GM23338 (cell line): ENCODE measurements at regions not wholly inside any gene's neighbourhood (a gene's known extent, or its start where the extent isn't known, plus 50 kb on each side); places are given as distances from the start of the nearest gene placed in this dataset.

Experiments used
- ATAC-seq: fragments of 200-7000 bp; cut with Tn5 transposase; 3 replicates; pipeline ENCODE4 v1.9.1; 2020
- DNase-seq: peaks from one replicate; pipeline ENCODE4 v3.0.0-alpha.2; 2015; ENCODE audit warnings: low spot score
- H2AFZ ChIP-seq: fragments of 200-600 bp; sonication (generic); 2 replicates; pipeline ENCODE4 v1.8.0; 2016; ENCODE audit warnings: antibody characterized with exemption, mild to moderate bottlenecking, moderate library complexity
- H3F3A ChIP-seq: fragments of 200-600 bp; sonication (generic); replicated peaks from 2 replicates; pipeline ENCODE4 v1.8.0; 2017; ENCODE audit warnings: antibody characterized with exemption, mixed run types, low read depth
- H3K27ac ChIP-seq: fragments of 200-600 bp; sonication (generic); 2 replicates; pipeline ENCODE4 v1.6.1; 2016; ENCODE audit warnings: low read depth
- H3K27me3 ChIP-seq: fragments of 200-600 bp; sonication (generic); 2 replicates; pipeline ENCODE4 v1.8.0; 2016; ENCODE audit warnings: mild to moderate bottlenecking, mixed run types, moderate library complexity; ENCODE audit not compliant: insufficient read depth
- H3K36me3 ChIP-seq: fragments of 200-600 bp; sonication (generic); 2 replicates; pipeline ENCODE4 v1.8.0; 2016; ENCODE audit warnings: mild to moderate bottlenecking; ENCODE audit not compliant: insufficient read depth
- H3K4me1 ChIP-seq: fragments of 200-600 bp; sonication (generic); 2 replicates; pipeline ENCODE4 v1.8.0; 2016; ENCODE audit warnings: mild to moderate bottlenecking, moderate library complexity; ENCODE audit not compliant: insufficient read depth
- H3K4me2 ChIP-seq: fragments of 200-600 bp; sonication (generic); 2 replicates; pipeline ENCODE4 v1.7.1; 2017; ENCODE audit warnings: mixed run types
- H3K4me3 ChIP-seq: fragments of 200-600 bp; sonication (generic); 2 replicates; pipeline ENCODE4 v1.6.1; 2016; ENCODE audit warnings: mixed run types
- H3K79me2 ChIP-seq: fragments of 200-600 bp; sonication (generic); replicated peaks from 2 replicates; pipeline ENCODE4 v1.8.0; 2017; ENCODE audit warnings: mild to moderate bottlenecking; ENCODE audit not compliant: insufficient read depth
- H3K9me2 ChIP-seq: fragments of 200-600 bp; sonication (generic); 2 replicates; pipeline ENCODE4 v1.8.0; 2017; ENCODE audit not compliant: insufficient read depth
- H4K20me1 ChIP-seq: fragments of 200-600 bp; sonication (generic); replicated peaks from 2 replicates; pipeline ENCODE4 v1.8.0; 2017; ENCODE audit warnings: mild to moderate bottlenecking; ENCODE audit not compliant: insufficient read depth
- H3K27ac Mint-ChIP-seq: 2 replicates; pipeline ENCODE4 v1.8.0; 2020; ENCODE audit warnings: inconsistent platforms, mild to moderate bottlenecking, moderate library complexity, mixed read lengths
- H3K27me3 Mint-ChIP-seq: 3 replicates; pipeline ENCODE4 v1.8.0; 2022; ENCODE audit warnings: low read depth, mild to moderate bottlenecking, moderate library complexity, mixed read lengths, inconsistent platforms; ENCODE audit not compliant: insufficient read depth, poor library complexity
- H3K36me3 Mint-ChIP-seq: 3 replicates; pipeline ENCODE4 v1.8.0; 2021; ENCODE audit warnings: low read depth, mild to moderate bottlenecking, inconsistent platforms, moderate library complexity, mixed read lengths
- H3K4me1 Mint-ChIP-seq: 3 replicates; pipeline ENCODE4 v1.8.0; 2020; ENCODE audit warnings: mild to moderate bottlenecking, inconsistent platforms, mixed read lengths
- H3K4me3 Mint-ChIP-seq: 3 replicates; pipeline ENCODE4 v1.8.0; 2021; ENCODE audit warnings: moderate library complexity, mild to moderate bottlenecking, inconsistent platforms, mixed read lengths
- H3K9me3 Mint-ChIP-seq: 3 replicates; pipeline ENCODE4 v1.8.0; 2020; ENCODE audit warnings: moderate library complexity, mild to moderate bottlenecking, inconsistent platforms, mixed read lengths
- CREB1 ChIP-seq: fragments of 250-450 bp; sonication (Bioruptor Pico); IDR thresholded peaks from 2 replicates; pipeline ENCODE4 v1.5.0; 2020; ENCODE audit warnings: low read depth, mild to moderate bottlenecking, moderate library complexity
- ETS1 ChIP-seq: IDR thresholded peaks from 2 replicates; pipeline ENCODE4 v1.6.1; 2016; ENCODE audit warnings: antibody characterized with exemption
- EZH2 ChIP-seq: fragments of 200-600 bp; sonication (generic); IDR thresholded peaks from one replicate; pipeline ENCODE4 v1.8.0; 2017; ENCODE audit warnings: antibody characterized with exemption, mild to moderate bottlenecking, low read depth; ENCODE audit not compliant: unreplicated experiment
- EZH2phosphoT487 ChIP-seq: fragments of 200-600 bp; sonication (generic); IDR thresholded peaks from one replicate; pipeline ENCODE4 v1.8.1; 2018; ENCODE audit warnings: antibody characterized with exemption; ENCODE audit not compliant: unreplicated experiment
- JUNB ChIP-seq: IDR thresholded peaks from one replicate; pipeline ENCODE4 v1.6.1; 2016; ENCODE audit warnings: antibody characterized with exemption; ENCODE audit not compliant: unreplicated experiment
- NANOG ChIP-seq: IDR thresholded peaks from 2 replicates; pipeline ENCODE4 v1.6.1; 2016; ENCODE audit warnings: antibody characterized with exemption, borderline replicate concordance
- POLR2AphosphoS5 ChIP-seq: IDR thresholded peaks from 2 replicates; pipeline ENCODE4 v1.6.1; 2016; ENCODE audit warnings: antibody characterized with exemption, low read depth
- STAT1 ChIP-seq: IDR thresholded peaks from one replicate; pipeline ENCODE4 v1.6.1; 2016; ENCODE audit warnings: antibody characterized with exemption; ENCODE audit not compliant: unreplicated experiment
- ZNF114 ChIP-seq: fragments of 250-450 bp; sonication (Bioruptor Pico); IDR thresholded peaks from 2 replicates; pipeline ENCODE4 v1.5.0; 2020; ENCODE audit warnings: mild to moderate bottlenecking, moderate library complexity
- ZNF331 ChIP-seq: fragments of 250-450 bp; sonication (Bioruptor Pico); IDR thresholded peaks from 2 replicates; pipeline ENCODE4 v1.5.0; 2020; ENCODE audit warnings: low read depth, mild to moderate bottlenecking, moderate library complexity
- ZNF462 ChIP-seq: fragments of 250-450 bp; sonication (Bioruptor Pico); IDR thresholded peaks from 2 replicates; pipeline ENCODE4 v1.5.0; 2020; ENCODE audit warnings: mild to moderate bottlenecking, moderate library complexity
- TF ChIP-seq, protein P1 (sequence below): IDR thresholded peaks from one replicate; pipeline ENCODE4 v1.6.1; 2018; ENCODE audit warnings: antibody characterized with exemption; ENCODE audit not compliant: unreplicated experiment
- TF ChIP-seq, protein P2 (sequence below), 2 experiments: fragments of 200-600 bp in 1 of 2; sonication (generic) in 1 of 2; conservative IDR thresholded peaks; 2 replicates each; pipeline versions ENCODE4 v1.5.1 to v1.6.1; 2016 to 2017; ENCODE audit warnings: antibody characterized with exemption in 2 of 2, low read depth in 2 of 2, mild to moderate bottlenecking in 2 of 2, moderate library complexity in 1 of 2

DNA sequence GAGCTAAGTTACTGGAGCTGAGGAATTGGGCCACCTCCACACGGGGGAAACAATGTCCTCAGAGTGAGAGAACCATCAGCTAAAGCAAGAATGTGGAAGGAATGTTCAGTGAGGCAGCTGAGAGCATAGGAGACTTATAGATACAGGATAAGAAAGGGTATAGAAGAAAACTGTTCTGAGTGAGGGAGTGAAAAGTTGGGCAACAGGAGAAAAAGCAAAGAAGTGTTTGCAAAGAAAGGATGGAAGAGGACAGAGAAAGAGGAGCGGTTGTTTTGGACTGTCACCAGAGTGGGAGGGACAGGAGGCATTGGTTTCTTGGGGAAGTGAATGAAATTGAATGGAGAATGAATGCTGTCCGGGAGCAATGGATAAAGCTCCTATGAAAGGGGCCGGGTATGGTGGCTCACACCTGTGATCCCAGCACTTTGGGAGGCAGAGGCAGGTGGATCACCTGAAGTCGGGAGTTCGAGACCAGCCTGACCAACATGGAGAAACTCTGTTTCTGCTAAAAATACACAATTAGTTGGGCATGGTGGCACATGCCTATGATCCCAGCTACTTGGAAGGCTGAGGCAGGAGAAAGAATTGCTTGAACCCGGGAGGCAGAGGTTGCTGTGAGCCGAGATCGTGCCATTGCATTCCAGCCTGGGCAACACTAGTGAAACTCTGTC, 296.5 kb downstream of the ADGB start:
- H3K27ac Mint-ChIP-seq: no peak overlapping the region
- H3K27me3 Mint-ChIP-seq: peaks cover 2% of the 10 kb centered on the region
- ATAC-seq (no peak), DNase-seq (no peak)
- Histone ChIP-seq H3K4me2 (no peak overlapping the region), H3K4me3 (no peak overlapping the region), H2AFZ (no peak overlapping the region), H3K4me1 (no peaks in the 10 kb centered on the region), H3K27ac (no peak overlapping the region), H3K79me2 (no peaks in the 10 kb centered on the region), H3K36me3 (no peaks in the 10 kb centered on the region), H3F3A (no peaks in the 10 kb centered on the region), H3K9me2 (peaks cover 14% of the 10 kb centered on the region; the same call in 1 of the 2 replicates), H3K27me3 (no peaks in the 10 kb centered on the region), H4K20me1 (no peaks in the 10 kb centered on the region)
- H3K36me3 Mint-ChIP-seq: no peaks in the 10 kb centered on the region
- peaks cover 3% of the 10 kb centered on the region; the same call in 2 of the 3 replicates for H3K4me1 Mint-ChIP-seq
- TF ChIP-seq, protein P1, sequence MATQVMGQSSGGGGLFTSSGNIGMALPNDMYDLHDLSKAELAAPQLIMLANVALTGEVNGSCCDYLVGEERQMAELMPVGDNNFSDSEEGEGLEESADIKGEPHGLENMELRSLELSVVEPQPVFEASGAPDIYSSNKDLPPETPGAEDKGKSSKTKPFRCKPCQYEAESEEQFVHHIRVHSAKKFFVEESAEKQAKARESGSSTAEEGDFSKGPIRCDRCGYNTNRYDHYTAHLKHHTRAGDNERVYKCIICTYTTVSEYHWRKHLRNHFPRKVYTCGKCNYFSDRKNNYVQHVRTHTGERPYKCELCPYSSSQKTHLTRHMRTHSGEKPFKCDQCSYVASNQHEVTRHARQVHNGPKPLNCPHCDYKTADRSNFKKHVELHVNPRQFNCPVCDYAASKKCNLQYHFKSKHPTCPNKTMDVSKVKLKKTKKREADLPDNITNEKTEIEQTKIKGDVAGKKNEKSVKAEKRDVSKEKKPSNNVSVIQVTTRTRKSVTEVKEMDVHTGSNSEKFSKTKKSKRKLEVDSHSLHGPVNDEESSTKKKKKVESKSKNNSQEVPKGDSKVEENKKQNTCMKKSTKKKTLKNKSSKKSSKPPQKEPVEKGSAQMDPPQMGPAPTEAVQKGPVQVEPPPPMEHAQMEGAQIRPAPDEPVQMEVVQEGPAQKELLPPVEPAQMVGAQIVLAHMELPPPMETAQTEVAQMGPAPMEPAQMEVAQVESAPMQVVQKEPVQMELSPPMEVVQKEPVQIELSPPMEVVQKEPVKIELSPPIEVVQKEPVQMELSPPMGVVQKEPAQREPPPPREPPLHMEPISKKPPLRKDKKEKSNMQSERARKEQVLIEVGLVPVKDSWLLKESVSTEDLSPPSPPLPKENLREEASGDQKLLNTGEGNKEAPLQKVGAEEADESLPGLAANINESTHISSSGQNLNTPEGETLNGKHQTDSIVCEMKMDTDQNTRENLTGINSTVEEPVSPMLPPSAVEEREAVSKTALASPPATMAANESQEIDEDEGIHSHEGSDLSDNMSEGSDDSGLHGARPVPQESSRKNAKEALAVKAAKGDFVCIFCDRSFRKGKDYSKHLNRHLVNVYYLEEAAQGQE: no peak
- TF ChIP-seq POLR2AphosphoS5: no peak
- TF ChIP-seq ZNF114 (CRISPR knock-in tag): no peak
- TF ChIP-seq JUNB: no peak
- TF ChIP-seq ZNF462 (CRISPR knock-in tag): no peak
- no peak for TF ChIP-seq EZH2phosphoT487
- TF ChIP-seq STAT1: no peak
- TF ChIP-seq, protein P2, sequence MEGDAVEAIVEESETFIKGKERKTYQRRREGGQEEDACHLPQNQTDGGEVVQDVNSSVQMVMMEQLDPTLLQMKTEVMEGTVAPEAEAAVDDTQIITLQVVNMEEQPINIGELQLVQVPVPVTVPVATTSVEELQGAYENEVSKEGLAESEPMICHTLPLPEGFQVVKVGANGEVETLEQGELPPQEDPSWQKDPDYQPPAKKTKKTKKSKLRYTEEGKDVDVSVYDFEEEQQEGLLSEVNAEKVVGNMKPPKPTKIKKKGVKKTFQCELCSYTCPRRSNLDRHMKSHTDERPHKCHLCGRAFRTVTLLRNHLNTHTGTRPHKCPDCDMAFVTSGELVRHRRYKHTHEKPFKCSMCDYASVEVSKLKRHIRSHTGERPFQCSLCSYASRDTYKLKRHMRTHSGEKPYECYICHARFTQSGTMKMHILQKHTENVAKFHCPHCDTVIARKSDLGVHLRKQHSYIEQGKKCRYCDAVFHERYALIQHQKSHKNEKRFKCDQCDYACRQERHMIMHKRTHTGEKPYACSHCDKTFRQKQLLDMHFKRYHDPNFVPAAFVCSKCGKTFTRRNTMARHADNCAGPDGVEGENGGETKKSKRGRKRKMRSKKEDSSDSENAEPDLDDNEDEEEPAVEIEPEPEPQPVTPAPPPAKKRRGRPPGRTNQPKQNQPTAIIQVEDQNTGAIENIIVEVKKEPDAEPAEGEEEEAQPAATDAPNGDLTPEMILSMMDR (conservative IDR thresholded peaks at IDR 0.05; ENCODE audit: low read depth in 2 of 2): no peak
- no peak for TF ChIP-seq ETS1
- no peak for TF ChIP-seq CREB1 (CRISPR knock-in tag)
- TF ChIP-seq NANOG: no peak
- TF ChIP-seq EZH2: no peak
- TF ChIP-seq ZNF331 (CRISPR knock-in tag): no peak
- H3K4me3 Mint-ChIP-seq: no peak overlapping the region
- no peaks in the 10 kb centered on the region; the same call in 2 of the 3 replicates for H3K9me3 Mint-ChIP-seq
